PC-9 (cell line): ENCODE measurements at regions not wholly inside any gene's neighbourhood (a gene's known extent, or its start where the extent isn't known, plus 50 kb on each side); places are given as distances from the start of the nearest gene placed in this dataset.
A peak's percentile ranks its signal among the peaks of the same experiment; 100 is the strongest.

Experiments used
- BruUV-seq: library from RNA; stranded (reverse); fragments of 400-500 nt; replicated peaks from 2 replicates; lab custom pipeline; 2021; lab: Mats Ljungman, UMichigan
- CTCF ChIA-PET: fragments of 300-600 bp; sonication (Branson Sonifier 250); formaldehyde crosslinking; loops from one replicate; lab custom pipeline; 2022; ENCODE audit warnings: antibody characterized with exemption; lab: Charles Lee
- POLR2A ChIA-PET: fragments of 300-600 bp; sonication (Branson Sonifier 250); formaldehyde crosslinking; loops from one replicate; lab custom pipeline; 2022; ENCODE audit warnings: antibody characterized with exemption; ENCODE audit not compliant: unreplicated experiment; lab: Charles Lee
- DNase-seq, 2 experiments: peaks; one replicate each; pipeline versions ENCODE4 v3.0.0 to v3.0.0-alpha.2; 2015 to 2022; ENCODE audit warnings: mixed read lengths in 1 of 2
- H2AFZ ChIP-seq: fragments of 200-600 bp; sonication (generic); 2 replicates; pipeline ENCODE4 v1.8.1; 2017; ENCODE audit warnings: antibody characterized with exemption
- H3F3A ChIP-seq: fragments of 200-600 bp; sonication (generic); 2 replicates; pipeline ENCODE4 v1.8.1; 2017; ENCODE audit warnings: antibody characterized with exemption, mild to moderate bottlenecking, low read depth; ENCODE audit not compliant: insufficient read depth
- H3K27ac ChIP-seq: fragments of 200-600 bp; sonication (generic); 2 replicates; pipeline ENCODE4 v1.6.1; 2016; ENCODE audit warnings: mixed run types
- H3K27me3 ChIP-seq: fragments of 200-600 bp; sonication (generic); 2 replicates; pipeline ENCODE4 v1.6.1; 2016; ENCODE audit warnings: low read depth, mixed run types; ENCODE audit not compliant: insufficient read depth
- H3K36me3 ChIP-seq: fragments of 200-600 bp; sonication (generic); 2 replicates; pipeline ENCODE4 v1.6.1; 2016; ENCODE audit warnings: low read depth, mixed run types
- H3K4me1 ChIP-seq: fragments of 200-600 bp; sonication (generic); replicated peaks from 2 replicates; pipeline ENCODE4 v1.6.1; 2016; ENCODE audit warnings: mixed run types; ENCODE audit not compliant: insufficient read depth
- H3K4me2 ChIP-seq: fragments of 200-600 bp; sonication (generic); 2 replicates; pipeline ENCODE4 v1.6.1; 2017; ENCODE audit warnings: mixed run types
- H3K4me3 ChIP-seq: fragments of 200-600 bp; sonication (generic); 2 replicates; pipeline ENCODE4 v1.6.1; 2016; ENCODE audit warnings: mixed run types
- H3K79me2 ChIP-seq: fragments of 200-600 bp; sonication (generic); 2 replicates; pipeline ENCODE4 v1.6.1; 2017; ENCODE audit warnings: low read depth, mixed run types
- H3K9me2 ChIP-seq: fragments of 200-600 bp; sonication (generic); 2 replicates; pipeline ENCODE4 v1.8.1; 2017; ENCODE audit warnings: mild to moderate bottlenecking; ENCODE audit not compliant: insufficient read depth
- H3K9me3 ChIP-seq: fragments of 200-600 bp; sonication (generic); 2 replicates; pipeline ENCODE4 v1.8.1; 2016; ENCODE audit warnings: low read depth; ENCODE audit not compliant: insufficient read depth
- H4K20me1 ChIP-seq: fragments of 200-600 bp; sonication (generic); 2 replicates; pipeline ENCODE4 v1.8.1; 2017; ENCODE audit not compliant: insufficient read depth
- EZH2 ChIP-seq: fragments of 200-600 bp; sonication (generic); IDR thresholded peaks from 2 replicates; pipeline ENCODE4 v1.8.0; 2017; ENCODE audit warnings: antibody characterized with exemption, low read depth
- intact Hi-C: fragments of 100-400 bp; cut with micrococcal nuclease; formaldehyde crosslinking; loops from one replicate; pipeline ENCODE4 v1.10.0; 2022; ENCODE audit not compliant: unreplicated experiment
- TF ChIP-seq, protein P1 (sequence below): fragments of 200-600 bp; sonication (generic); conservative IDR thresholded peaks from 2 replicates; pipeline ENCODE4 v1.6.1; 2017; ENCODE audit warnings: mixed run types, antibody characterized with exemption, mild to moderate bottlenecking, moderate library complexity

GRCh38 chr18:39454866-39455265, 1889.3 kb upstream of the CELF4 start:
- ChIA-PET POLR2A (no interaction called here), CTCF (no interaction called here)
- Histone ChIP-seq H3K4me2 (no peak overlapping the region), H3K27me3 (no peaks in the 10 kb centered on the region), H2AFZ (no peak overlapping the region), H3K9me2 (no peaks in the 10 kb centered on the region), H3F3A (no peaks in the 10 kb centered on the region), H4K20me1 (no peaks in the 10 kb centered on the region), H3K4me3 (no peak overlapping the region), H3K4me1 (no peaks in the 10 kb centered on the region), H3K36me3 (no peaks in the 10 kb centered on the region), H3K27ac (no peak overlapping the region), H3K9me3 (no peaks in the 10 kb centered on the region), H3K79me2 (no peaks in the 10 kb centered on the region)
- no peak for DNase-seq
- TF ChIP-seq, protein P1, sequence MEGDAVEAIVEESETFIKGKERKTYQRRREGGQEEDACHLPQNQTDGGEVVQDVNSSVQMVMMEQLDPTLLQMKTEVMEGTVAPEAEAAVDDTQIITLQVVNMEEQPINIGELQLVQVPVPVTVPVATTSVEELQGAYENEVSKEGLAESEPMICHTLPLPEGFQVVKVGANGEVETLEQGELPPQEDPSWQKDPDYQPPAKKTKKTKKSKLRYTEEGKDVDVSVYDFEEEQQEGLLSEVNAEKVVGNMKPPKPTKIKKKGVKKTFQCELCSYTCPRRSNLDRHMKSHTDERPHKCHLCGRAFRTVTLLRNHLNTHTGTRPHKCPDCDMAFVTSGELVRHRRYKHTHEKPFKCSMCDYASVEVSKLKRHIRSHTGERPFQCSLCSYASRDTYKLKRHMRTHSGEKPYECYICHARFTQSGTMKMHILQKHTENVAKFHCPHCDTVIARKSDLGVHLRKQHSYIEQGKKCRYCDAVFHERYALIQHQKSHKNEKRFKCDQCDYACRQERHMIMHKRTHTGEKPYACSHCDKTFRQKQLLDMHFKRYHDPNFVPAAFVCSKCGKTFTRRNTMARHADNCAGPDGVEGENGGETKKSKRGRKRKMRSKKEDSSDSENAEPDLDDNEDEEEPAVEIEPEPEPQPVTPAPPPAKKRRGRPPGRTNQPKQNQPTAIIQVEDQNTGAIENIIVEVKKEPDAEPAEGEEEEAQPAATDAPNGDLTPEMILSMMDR, result no peak
- TF ChIP-seq EZH2, result no peak
- no TSS peak for BruUV-seq
- intact Hi-C loops, result no loop called here

DNA sequence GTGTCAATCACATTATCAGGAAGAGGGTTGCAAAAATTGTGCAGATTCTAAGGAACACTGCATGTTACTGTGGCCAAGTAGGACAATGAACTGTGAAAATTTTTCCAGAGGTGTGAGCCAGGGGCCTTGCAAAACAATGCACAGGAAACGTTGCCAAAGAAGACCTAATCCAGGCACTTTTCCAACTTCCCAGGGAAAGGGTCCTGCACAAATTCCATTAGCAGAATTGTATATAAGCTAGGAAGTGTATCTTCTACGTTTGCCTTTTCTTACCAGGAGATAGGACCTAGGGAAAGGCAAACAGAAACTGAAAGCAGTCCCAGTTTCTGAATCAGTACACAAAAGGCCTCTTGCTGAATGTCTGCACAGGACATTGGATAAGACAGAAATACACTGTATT, 1888.3 kb upstream of the CELF4 start:
- TF ChIP-seq, protein P1, result no peak
- no peak for TF ChIP-seq EZH2
- no peak overlapping the region for H3K4me3 ChIP-seq
- no peaks in the 10 kb centered on the region for H3K4me1 ChIP-seq
- BruUV-seq, result no TSS peak
- H3K9me3 ChIP-seq, result no peaks in the 10 kb centered on the region
- H3K27me3 ChIP-seq, result no peaks in the 10 kb centered on the region
- no peaks in the 10 kb centered on the region for H3K79me2 ChIP-seq
- no peaks in the 10 kb centered on the region for H3K36me3 ChIP-seq
- H2AFZ ChIP-seq, result no peak overlapping the region
- no peak overlapping the region for H3K27ac ChIP-seq
- no peaks in the 10 kb centered on the region for H4K20me1 ChIP-seq
- ChIA-PET CTCF (no interaction called here), POLR2A (no interaction called here)
- no peaks in the 10 kb centered on the region for H3F3A ChIP-seq
- peak in 1 of 2 experiments; percentile 3 for DNase-seq
- H3K9me2 ChIP-seq, result no peaks in the 10 kb centered on the region
- H3K4me2 ChIP-seq, result peak overlapping the region; percentile 36; the same call in 1 of the 2 replicates
- intact Hi-C loops, result no loop called here

GRCh38 chr18:39453356-39453755, 1887.8 kb upstream of the CELF4 start:
- no peaks in the 10 kb centered on the region for H3F3A ChIP-seq
- H2AFZ ChIP-seq, result no peak overlapping the region
- H3K4me1 ChIP-seq, result no peaks in the 10 kb centered on the region
- no peak for DNase-seq
- H4K20me1 ChIP-seq, result no peaks in the 10 kb centered on the region
- H3K36me3 ChIP-seq, result no peaks in the 10 kb centered on the region
- H3K4me3 ChIP-seq, result no peak overlapping the region
- no peaks in the 10 kb centered on the region for H3K9me2 ChIP-seq
- intact Hi-C loops, result no loop called here
- H3K27me3 ChIP-seq, result no peaks in the 10 kb centered on the region
- no peaks in the 10 kb centered on the region for H3K79me2 ChIP-seq
- TF ChIP-seq, protein P1, result no peak
- no peak for TF ChIP-seq EZH2
- H3K9me3 ChIP-seq, result no peaks in the 10 kb centered on the region
- BruUV-seq, result no TSS peak
- ChIA-PET CTCF (no interaction called here), POLR2A (no interaction called here)
- H3K4me2 ChIP-seq, result no peak overlapping the region
- no peak overlapping the region for H3K27ac ChIP-seq
